ENCODE measurements at regions not wholly inside any gene's neighbourhood (a gene's known extent, or its start where the extent isn't known, plus 50 kb on each side); places are given as distances from the start of the nearest gene placed in this dataset.

- H3K9me2 ChIP-seq (ENCODE audit: insufficient read depth), result 0 out of 2 replicates have a peak, but pooled peaks cover 2% of the 10 kb centered on the region
- H4K20me1 ChIP-seq (ENCODE audit: insufficient read depth), result no peaks in the 10 kb centered on the region
- H3K9me3 ChIP-seq (ENCODE audit: control insufficient read depth in 1 of 2, insufficient read depth in 1 of 2, low read depth in 1 of 2, low read length in 2 of 2), result no peaks in the 10 kb centered on the region
- no peak overlapping the region for H3K9ac ChIP-seq (ENCODE audit: low read length)
- no peak overlapping the region for H3K4me3 ChIP-seq (replicated peaks in 1 of 2; ENCODE audit: low read depth in 1 of 2, low read length in 2 of 2)
- no peaks in the 10 kb centered on the region for H3K4me1 ChIP-seq (ENCODE audit: control insufficient read depth in 1 of 2, insufficient read depth in 2 of 2, low read length in 2 of 2)
- DNase-seq (ENCODE audit: low read depth, low spot score), result no peak
- ChIA-PET RAD21 (ENCODE audit: low non-redundant PET in 1 of 2, low total read pairs in 2 of 2, uncharacterized antibody in 2 of 2, unreplicated experiment in 2 of 2) (no interaction called here), POLR2A (no interaction called here), CTCF (no interaction called here)
- no peak overlapping the region for H3K27ac ChIP-seq (ENCODE audit: low read depth, low read length)
- TF ChIP-seq ZNF274 (IDR thresholded peaks at IDR 0.05; ENCODE audit: low read depth, low read length) (no peak), ATF3 (IDR thresholded peaks at IDR 0.05) (no peak), REST (IDR thresholded peaks at IDR 0.05; ENCODE audit: low read depth) (no peak), TCF7L2 (IDR thresholded peaks at IDR 0.05; ENCODE audit: borderline replicate concordance, extremely low read depth, insufficient read depth, insufficient read length) (no peak), ZFX (IDR thresholded peaks at IDR 0.05) (no peak)
- BruUV-seq (replicated peaks), result no TSS peak
- no peak for ATAC-seq
- no peaks in the 10 kb centered on the region for H3K36me3 ChIP-seq (ENCODE audit: control insufficient read depth in 1 of 2, insufficient read depth in 2 of 2, low read length in 2 of 2)
- no peaks in the 10 kb centered on the region for H3K79me2 ChIP-seq (ENCODE audit: insufficient read depth, low read length)
- H3K27me3 ChIP-seq (ENCODE audit: insufficient read depth, low read length), result no peaks in the 10 kb centered on the region
- intact Hi-C loops (cut with micrococcal nuclease), result no loop called here
- H2AFZ ChIP-seq (ENCODE audit: low read depth, low read length, poor library complexity, severe bottlenecking), result no peak overlapping the region
- H3K4me2 ChIP-seq (ENCODE audit: low read length), result no peak overlapping the region
Measured at GRCh38 chr1:78255846-78256245, 210.1 kb downstream of the GIPC2 start.

- H3K27ac ChIP-seq (ENCODE audit: low read depth, low read length), result no peak overlapping the region
- BruUV-seq (replicated peaks), result no TSS peak
- ChIA-PET POLR2A (no interaction called here), RAD21 (ENCODE audit: low non-redundant PET in 1 of 2, low total read pairs in 2 of 2, uncharacterized antibody in 2 of 2, unreplicated experiment in 2 of 2) (no interaction called here), CTCF (no interaction called here)
- no peak overlapping the region for H3K9ac ChIP-seq (ENCODE audit: low read length)
- H3K4me2 ChIP-seq (ENCODE audit: low read length), result no peak overlapping the region
- H3K9me2 ChIP-seq (ENCODE audit: insufficient read depth), result 0 out of 2 replicates have a peak, but pooled peaks cover 2% of the 10 kb centered on the region
- DNase-seq (ENCODE audit: low read depth, low spot score) (no peak), ATAC-seq (no peak)
- no peaks in the 10 kb centered on the region for H4K20me1 ChIP-seq (ENCODE audit: insufficient read depth)
- no peaks in the 10 kb centered on the region for H3K4me1 ChIP-seq (ENCODE audit: control insufficient read depth in 1 of 2, insufficient read depth in 2 of 2, low read length in 2 of 2)
- intact Hi-C loops (cut with micrococcal nuclease), result no loop called here
- H3K27me3 ChIP-seq (ENCODE audit: insufficient read depth, low read length), result no peaks in the 10 kb centered on the region
- H3K9me3 ChIP-seq (ENCODE audit: control insufficient read depth in 1 of 2, insufficient read depth in 1 of 2, low read depth in 1 of 2, low read length in 2 of 2), result no peaks in the 10 kb centered on the region
- H3K36me3 ChIP-seq (ENCODE audit: control insufficient read depth in 1 of 2, insufficient read depth in 2 of 2, low read length in 2 of 2), result no peaks in the 10 kb centered on the region
- H3K4me3 ChIP-seq (replicated peaks in 1 of 2; ENCODE audit: low read depth in 1 of 2, low read length in 2 of 2), result no peak overlapping the region
- H3K79me2 ChIP-seq (ENCODE audit: insufficient read depth, low read length), result no peaks in the 10 kb centered on the region
- no peak overlapping the region for H2AFZ ChIP-seq (ENCODE audit: low read depth, low read length, poor library complexity, severe bottlenecking)
- no peak for TF ChIP-seq YY1 (IDR thresholded peaks at IDR 0.05; ENCODE audit: extremely low read depth, insufficient replicate concordance, low read depth, low read length)
- no peak for TF ChIP-seq JUND (IDR thresholded peaks at IDR 0.05)
- no peak for TF ChIP-seq SRF (IDR thresholded peaks at IDR 0.05; ENCODE audit: low read depth)
- no peak for TF ChIP-seq TCF7L2 (IDR thresholded peaks at IDR 0.05; ENCODE audit: borderline replicate concordance, extremely low read depth, insufficient read depth, insufficient read length)
- no peak for TF ChIP-seq ZNF274 (IDR thresholded peaks at IDR 0.05; ENCODE audit: low read depth, low read length)
- TF ChIP-seq RAD21 (IDR thresholded peaks at IDR 0.05; ENCODE audit: low read depth), result no peak
- TF ChIP-seq CBX3 (IDR thresholded peaks at IDR 0.05; ENCODE audit: low read depth), result no peak
- TF ChIP-seq FOSL1 (IDR thresholded peaks at IDR 0.05; ENCODE audit: low read depth), result no peak
- no peak for TF ChIP-seq ATF3 (IDR thresholded peaks at IDR 0.05)
- TF ChIP-seq CTCF (IDR thresholded peaks at IDR 0.05 in 2 of 3, conservative IDR thresholded peaks at IDR 0.05 in 1 of 3; ENCODE audit: borderline replicate concordance in 1 of 3, insufficient read depth in 1 of 3, low read depth in 2 of 3, low read length in 2 of 3), result no peak
- TF ChIP-seq POLR2A (IDR thresholded peaks at IDR 0.05; ENCODE audit: borderline replicate concordance, extremely low read depth, insufficient read depth, insufficient read length), result no peak
- TF ChIP-seq EZH2 (IDR thresholded peaks at IDR 0.05), result no peak
- no peak for TF ChIP-seq MAX (IDR thresholded peaks at IDR 0.05)
- no peak for TF ChIP-seq SIN3A (IDR thresholded peaks at IDR 0.05; ENCODE audit: low read depth)
Measured at GRCh38 chr1:78263459-78263858, 217.7 kb downstream of the GIPC2 start.

Measured in HCT116 (cell line).